Loucy (cell line): ENCODE measurements at regions not wholly inside any gene's neighbourhood (a gene's known extent, or its start where the extent isn't known, plus 50 kb on each side); places are given as distances from the start of the nearest gene placed in this dataset.

ENCODE experiments used
- H2AFZ ChIP-seq: fragments of 200-600 bp; sonication (generic); 2 replicates; pipeline ENCODE4 v1.6.0; 2016; ENCODE audit warnings: antibody characterized with exemption, mild to moderate bottlenecking, low read length, moderate library complexity
- H3F3A ChIP-seq: fragments of 200-600 bp; 2 replicates; pipeline ENCODE4 v1.6.0; 2016; ENCODE audit warnings: antibody characterized with exemption, low read depth, mild to moderate bottlenecking
- H3K27me3 ChIP-seq: fragments of 200-600 bp; sonication (generic); 2 replicates; pipeline ENCODE4 v1.6.1; 2014; ENCODE audit warnings: low read length, mild to moderate bottlenecking; ENCODE audit not compliant: insufficient read depth, poor library complexity, severe bottlenecking
- H3K36me3 ChIP-seq: fragments of 200-600 bp; sonication (generic); 2 replicates; pipeline ENCODE4 v1.6.1; 2016; ENCODE audit warnings: low read length; ENCODE audit not compliant: insufficient read depth
- H3K4me1 ChIP-seq: fragments of 200-600 bp; sonication (generic); 2 replicates; pipeline ENCODE4 v1.5.1; 2014; ENCODE audit warnings: low read length, mild to moderate bottlenecking; ENCODE audit not compliant: insufficient read depth, poor library complexity, severe bottlenecking
- H3K4me2 ChIP-seq: fragments of 200-600 bp; sonication (generic); 2 replicates; pipeline ENCODE4 v1.6.0; 2014; ENCODE audit warnings: antibody characterized with exemption, low read length, low read depth, mild to moderate bottlenecking; ENCODE audit not compliant: poor library complexity, severe bottlenecking
- H3K4me3 ChIP-seq: fragments of 200-600 bp; sonication (generic); 2 replicates; pipeline ENCODE4 v1.5.1; 2014; ENCODE audit warnings: low read length, mild to moderate bottlenecking, mixed read lengths; ENCODE audit not compliant: poor library complexity, severe bottlenecking
- H3K79me2 ChIP-seq: fragments of 200-600 bp; sonication (generic); 2 replicates; pipeline ENCODE4 v1.6.1; 2014; ENCODE audit warnings: low read length; ENCODE audit not compliant: insufficient read depth
- H3K9ac ChIP-seq: fragments of 200-600 bp; sonication (generic); 2 replicates; pipeline ENCODE4 v1.6.0; 2014; ENCODE audit warnings: mild to moderate bottlenecking, low read depth, low read length, moderate library complexity; ENCODE audit not compliant: poor library complexity, severe bottlenecking
- H3K9me2 ChIP-seq: fragments of 200-600 bp; sonication (generic); replicated peaks from 2 replicates; pipeline ENCODE4 v1.6.1; 2016; ENCODE audit warnings: low read depth, low read length, mixed read lengths
- H3K9me3 ChIP-seq: fragments of 200-600 bp; sonication (generic); 2 replicates; pipeline ENCODE4 v1.6.1; 2014; ENCODE audit warnings: mild to moderate bottlenecking, antibody characterized with exemption, low read length, low read depth; ENCODE audit not compliant: insufficient read depth
- H4K20me1 ChIP-seq: fragments of 200-600 bp; sonication (generic); 2 replicates; pipeline ENCODE4 v1.6.0; 2014; ENCODE audit warnings: antibody characterized with exemption, low read length, mild to moderate bottlenecking; ENCODE audit not compliant: insufficient read depth, poor library complexity, severe bottlenecking
- EZH2phosphoT487 ChIP-seq: fragments of 200-600 bp; IDR thresholded peaks from 2 replicates; pipeline ENCODE4 v1.6.1; 2018; ENCODE audit warnings: antibody characterized with exemption, mild to moderate bottlenecking, moderate library complexity, borderline replicate concordance
- TF ChIP-seq, protein P1 (sequence below): fragments of 200-600 bp; sonication (generic); conservative IDR thresholded peaks from 2 replicates; pipeline ENCODE4 v1.5.1; 2014; ENCODE audit warnings: mild to moderate bottlenecking, antibody characterized with exemption, low read length

DNA sequence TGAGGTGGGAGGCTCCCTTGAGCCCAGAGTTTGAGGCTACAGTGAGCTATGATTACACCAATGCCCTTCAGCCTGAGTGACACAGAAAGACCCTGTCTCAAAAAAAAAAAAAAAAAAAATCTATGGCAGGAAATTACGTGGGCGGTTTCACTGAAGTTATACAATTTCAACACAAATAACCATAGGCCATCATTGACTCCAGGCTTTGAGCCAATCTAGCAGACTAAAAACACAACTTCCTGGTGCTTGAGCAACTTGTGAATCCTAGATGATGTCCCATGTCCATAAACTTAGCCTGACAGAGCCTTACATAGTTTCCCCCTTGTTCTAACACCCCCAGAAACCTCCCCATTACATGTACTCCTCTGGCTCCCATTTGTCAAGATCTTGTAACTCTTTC, 131.8 kb downstream of the QRSL1 start:
- no peaks in the 10 kb centered on the region for H3K9me2 ChIP-seq
- no peak overlapping the region for H2AFZ ChIP-seq
- H3K27me3 ChIP-seq: no peaks in the 10 kb centered on the region
- H3K4me2 ChIP-seq: no peak overlapping the region
- H3K4me1 ChIP-seq: peaks cover 24% of the 10 kb centered on the region
- no peaks in the 10 kb centered on the region for H4K20me1 ChIP-seq
- H3K9me3 ChIP-seq: peaks cover 4% of the 10 kb centered on the region; the same call in 1 of the 2 replicates
- H3K4me3 ChIP-seq: no peak overlapping the region
- no peak for TF ChIP-seq EZH2phosphoT487
- TF ChIP-seq, protein P1, sequence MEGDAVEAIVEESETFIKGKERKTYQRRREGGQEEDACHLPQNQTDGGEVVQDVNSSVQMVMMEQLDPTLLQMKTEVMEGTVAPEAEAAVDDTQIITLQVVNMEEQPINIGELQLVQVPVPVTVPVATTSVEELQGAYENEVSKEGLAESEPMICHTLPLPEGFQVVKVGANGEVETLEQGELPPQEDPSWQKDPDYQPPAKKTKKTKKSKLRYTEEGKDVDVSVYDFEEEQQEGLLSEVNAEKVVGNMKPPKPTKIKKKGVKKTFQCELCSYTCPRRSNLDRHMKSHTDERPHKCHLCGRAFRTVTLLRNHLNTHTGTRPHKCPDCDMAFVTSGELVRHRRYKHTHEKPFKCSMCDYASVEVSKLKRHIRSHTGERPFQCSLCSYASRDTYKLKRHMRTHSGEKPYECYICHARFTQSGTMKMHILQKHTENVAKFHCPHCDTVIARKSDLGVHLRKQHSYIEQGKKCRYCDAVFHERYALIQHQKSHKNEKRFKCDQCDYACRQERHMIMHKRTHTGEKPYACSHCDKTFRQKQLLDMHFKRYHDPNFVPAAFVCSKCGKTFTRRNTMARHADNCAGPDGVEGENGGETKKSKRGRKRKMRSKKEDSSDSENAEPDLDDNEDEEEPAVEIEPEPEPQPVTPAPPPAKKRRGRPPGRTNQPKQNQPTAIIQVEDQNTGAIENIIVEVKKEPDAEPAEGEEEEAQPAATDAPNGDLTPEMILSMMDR: no peak
- no peaks in the 10 kb centered on the region for H3K79me2 ChIP-seq
- 0 out of 2 replicates have a peak, but pooled peaks cover 7% of the 10 kb centered on the region for H3F3A ChIP-seq
- H3K36me3 ChIP-seq: no peaks in the 10 kb centered on the region
- H3K9ac ChIP-seq: no peak overlapping the region

DNA sequence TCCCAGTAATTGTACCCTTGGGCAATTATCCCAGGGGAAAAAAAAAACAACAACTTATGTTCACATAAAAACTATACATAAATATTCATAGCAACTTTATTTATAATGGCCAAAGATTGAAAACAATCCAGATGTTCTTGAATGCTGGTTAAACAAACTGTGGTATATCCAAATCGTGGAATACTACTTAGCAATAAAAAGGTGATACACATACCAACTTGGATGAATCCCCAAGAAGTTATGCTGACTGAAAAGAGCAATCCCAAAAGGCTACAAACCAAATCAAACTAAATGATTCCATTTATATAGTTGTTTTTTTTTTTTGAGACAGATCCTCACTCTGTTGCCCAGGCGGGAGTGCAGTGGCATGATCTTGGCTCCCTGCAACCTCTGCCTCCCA, 129.7 kb downstream of the QRSL1 start:
- Histone ChIP-seq H4K20me1 (no peaks in the 10 kb centered on the region), H3K9me3 (peaks cover 4% of the 10 kb centered on the region; the same call in 1 of the 2 replicates), H3K36me3 (no peaks in the 10 kb centered on the region), H3K9ac (no peak overlapping the region), H3K27me3 (no peaks in the 10 kb centered on the region), H3K4me3 (no peak overlapping the region), H3K79me2 (no peaks in the 10 kb centered on the region), H3K9me2 (no peaks in the 10 kb centered on the region), H2AFZ (no peak overlapping the region), H3K4me1 (peaks cover 21% of the 10 kb centered on the region), H3F3A (0 out of 2 replicates have a peak, but pooled peaks cover 7% of the 10 kb centered on the region), H3K4me2 (no peak overlapping the region)
- TF ChIP-seq EZH2phosphoT487: no peak
- TF ChIP-seq, protein P1: no peak

GRCh38 chr6:106757722-106758467, 128.5 kb downstream of the QRSL1 start:
- H3K9me3 ChIP-seq: peaks cover 4% of the 10 kb centered on the region; the same call in 1 of the 2 replicates
- H3K79me2 ChIP-seq: no peaks in the 10 kb centered on the region
- no peaks in the 10 kb centered on the region for H3K36me3 ChIP-seq
- H2AFZ ChIP-seq: peak overlapping the region; percentile 47; the same call in 1 of the 2 replicates
- no peak for TF ChIP-seq EZH2phosphoT487
- TF ChIP-seq, protein P1: no peak
- H3K9ac ChIP-seq: peak overlapping the region; percentile 41
- H3K4me1 ChIP-seq: peaks cover 21% of the 10 kb centered on the region
- H3K27me3 ChIP-seq: no peaks in the 10 kb centered on the region
- H3K4me3 ChIP-seq: peak overlapping the region; percentile 54
- peak overlapping the region; percentile 63 for H3K4me2 ChIP-seq
- 0 out of 2 replicates have a peak, but pooled peaks cover 7% of the 10 kb centered on the region for H3F3A ChIP-seq
- no peaks in the 10 kb centered on the region for H4K20me1 ChIP-seq
- no peaks in the 10 kb centered on the region for H3K9me2 ChIP-seq
